ENCODE measurements at regions not wholly inside any gene's neighbourhood (a gene's known extent, or its start where the extent isn't known, plus 50 kb on each side); places are given as distances from the start of the nearest gene placed in this dataset.

DNA sequence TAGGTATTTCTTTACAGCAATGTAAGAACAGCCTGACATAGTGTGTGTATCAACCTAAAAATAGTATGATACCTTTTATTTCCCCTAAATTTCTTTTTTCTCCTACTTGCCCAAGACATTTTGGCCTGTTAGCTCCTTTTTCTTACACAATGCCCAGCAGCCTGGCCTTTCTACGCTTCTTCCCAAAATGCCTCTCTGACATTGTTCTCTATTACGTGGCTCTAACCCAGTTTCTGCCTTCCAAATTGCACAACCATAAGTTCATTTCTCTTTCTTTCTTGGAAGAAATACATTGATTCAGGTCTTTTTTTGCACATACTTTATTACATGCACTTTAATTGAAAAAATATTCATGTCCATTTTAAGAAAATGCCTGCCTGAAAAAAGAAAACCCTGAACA is 408.2 kb downstream of the PRR16 start:
- Mint-ChIP-seq H3K27me3 (no peaks in the 10 kb centered on the region), H3K9me3 (ENCODE audit: insufficient read depth) (no peaks in the 10 kb centered on the region), H3K4me1 (no peaks in the 10 kb centered on the region), H3K27ac (no peak overlapping the region), H3K4me3 (no peak overlapping the region)
- no peak overlapping the region for H3K27ac ChIP-seq (ENCODE audit: low read length in 2 of 2)
- no peaks in the 10 kb centered on the region for H3K79me2 ChIP-seq (ENCODE audit: control insufficient read depth, insufficient read depth, low read length)
- ChIA-PET POLR2A (no interaction called here), CTCF (no interaction called here)
- H3K4me2 ChIP-seq (replicated peaks; ENCODE audit: low read depth, low read length, poor library complexity, severe bottlenecking): no peak overlapping the region
- H3K9me3 ChIP-seq (ENCODE audit: control extremely low read depth in 1 of 3, control insufficient read depth in 2 of 3, insufficient read depth in 1 of 3, low read length in 2 of 3): no peaks in the 10 kb centered on the region
- intact Hi-C loops (cut with micrococcal nuclease): no loop called here
- DNase-seq (no peak), ATAC-seq (ENCODE audit: low read depth) (no peak)
- TF ChIP-seq EZH2 (IDR thresholded peaks at IDR 0.05; ENCODE audit: borderline replicate concordance, insufficient read depth, low read depth, low read length, poor library complexity, severe bottlenecking): no peak
- TF ChIP-seq, protein P1, sequence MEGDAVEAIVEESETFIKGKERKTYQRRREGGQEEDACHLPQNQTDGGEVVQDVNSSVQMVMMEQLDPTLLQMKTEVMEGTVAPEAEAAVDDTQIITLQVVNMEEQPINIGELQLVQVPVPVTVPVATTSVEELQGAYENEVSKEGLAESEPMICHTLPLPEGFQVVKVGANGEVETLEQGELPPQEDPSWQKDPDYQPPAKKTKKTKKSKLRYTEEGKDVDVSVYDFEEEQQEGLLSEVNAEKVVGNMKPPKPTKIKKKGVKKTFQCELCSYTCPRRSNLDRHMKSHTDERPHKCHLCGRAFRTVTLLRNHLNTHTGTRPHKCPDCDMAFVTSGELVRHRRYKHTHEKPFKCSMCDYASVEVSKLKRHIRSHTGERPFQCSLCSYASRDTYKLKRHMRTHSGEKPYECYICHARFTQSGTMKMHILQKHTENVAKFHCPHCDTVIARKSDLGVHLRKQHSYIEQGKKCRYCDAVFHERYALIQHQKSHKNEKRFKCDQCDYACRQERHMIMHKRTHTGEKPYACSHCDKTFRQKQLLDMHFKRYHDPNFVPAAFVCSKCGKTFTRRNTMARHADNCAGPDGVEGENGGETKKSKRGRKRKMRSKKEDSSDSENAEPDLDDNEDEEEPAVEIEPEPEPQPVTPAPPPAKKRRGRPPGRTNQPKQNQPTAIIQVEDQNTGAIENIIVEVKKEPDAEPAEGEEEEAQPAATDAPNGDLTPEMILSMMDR (IDR thresholded peaks at IDR 0.05): no peak
- H3K9ac ChIP-seq (ENCODE audit: low read length): no peak overlapping the region
- 100% methylated on average over 1 of the region's 2 CpGs for WGBS (ENCODE audit: insufficient coverage)
- H3K4me3 ChIP-seq (ENCODE audit: control extremely low read depth in 1 of 5, extremely low read depth in 1 of 5, insufficient read depth in 1 of 5, low read depth in 2 of 5, low read length in 4 of 5): no peak overlapping the region
- H3K4me1 ChIP-seq (ENCODE audit: control insufficient read depth in 2 of 2, insufficient read depth in 2 of 2, low read length in 2 of 2): no peaks in the 10 kb centered on the region
- no peaks in the 10 kb centered on the region for H4K20me1 ChIP-seq (ENCODE audit: control insufficient read depth, insufficient read depth, low read length, poor library complexity, severe bottlenecking)
- no peaks in the 10 kb centered on the region for H3K36me3 ChIP-seq (replicated peaks in 1 of 2; ENCODE audit: control extremely low read depth in 1 of 2, control insufficient read depth in 1 of 2, extremely low read depth in 1 of 2, insufficient read depth in 2 of 2, low read length in 1 of 2)
- H3K27me3 ChIP-seq (replicated peaks in 1 of 4; ENCODE audit: control extremely low read depth in 1 of 4, control insufficient read depth in 3 of 4, insufficient read depth in 4 of 4, low read length in 3 of 4): no peaks in the 10 kb centered on the region
- H2AFZ ChIP-seq (ENCODE audit: insufficient read depth, low read depth, low read length, poor library complexity, severe bottlenecking): no peak overlapping the region

DNA sequence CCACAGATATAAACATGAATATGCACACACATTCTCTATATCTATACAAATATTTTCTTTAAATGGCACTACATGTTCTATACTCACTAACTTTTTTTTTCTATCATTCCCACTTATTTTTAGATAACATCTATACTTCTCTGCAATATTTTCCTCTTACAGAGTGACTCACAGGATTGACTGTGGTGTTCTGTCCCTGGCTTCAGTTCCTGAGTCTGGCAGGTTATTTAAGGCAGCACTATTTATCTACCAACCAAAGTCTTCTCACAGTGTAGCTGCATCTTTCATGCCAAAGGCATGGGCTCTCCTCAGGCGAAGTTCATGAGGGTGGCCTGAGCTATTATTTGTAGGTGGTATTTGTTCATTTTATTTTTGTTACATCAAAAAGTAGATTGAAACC is 409.0 kb downstream of the PRR16 start:
- Histone ChIP-seq H3K4me3 (ENCODE audit: control extremely low read depth in 1 of 5, extremely low read depth in 1 of 5, insufficient read depth in 1 of 5, low read depth in 2 of 5, low read length in 4 of 5) (no peak overlapping the region), H3K9ac (ENCODE audit: low read length) (no peak overlapping the region), H3K27ac (ENCODE audit: low read length in 2 of 2) (no peak overlapping the region), H2AFZ (ENCODE audit: insufficient read depth, low read depth, low read length, poor library complexity, severe bottlenecking) (no peak overlapping the region), H3K4me1 (ENCODE audit: control insufficient read depth in 2 of 2, insufficient read depth in 2 of 2, low read length in 2 of 2) (no peaks in the 10 kb centered on the region), H3K79me2 (ENCODE audit: control insufficient read depth, insufficient read depth, low read length) (no peaks in the 10 kb centered on the region), H3K36me3 (replicated peaks in 1 of 2; ENCODE audit: control extremely low read depth in 1 of 2, control insufficient read depth in 1 of 2, extremely low read depth in 1 of 2, insufficient read depth in 2 of 2, low read length in 1 of 2) (no peaks in the 10 kb centered on the region), H3K9me3 (ENCODE audit: control extremely low read depth in 1 of 3, control insufficient read depth in 2 of 3, insufficient read depth in 1 of 3, low read length in 2 of 3) (no peaks in the 10 kb centered on the region), H4K20me1 (ENCODE audit: control insufficient read depth, insufficient read depth, low read length, poor library complexity, severe bottlenecking) (no peaks in the 10 kb centered on the region), H3K27me3 (replicated peaks in 1 of 4; ENCODE audit: control extremely low read depth in 1 of 4, control insufficient read depth in 3 of 4, insufficient read depth in 4 of 4, low read length in 3 of 4) (no peaks in the 10 kb centered on the region), H3K4me2 (replicated peaks; ENCODE audit: low read depth, low read length, poor library complexity, severe bottlenecking) (no peak overlapping the region)
- intact Hi-C loops (cut with micrococcal nuclease): no loop called here
- H3K4me3 Mint-ChIP-seq: no peak overlapping the region
- ChIA-PET POLR2A (no interaction called here), CTCF (no interaction called here)
- no peak for ATAC-seq (ENCODE audit: low read depth)
- no peak overlapping the region for H3K27ac Mint-ChIP-seq
- no CpG with 5 or more reads among the region's 1 CpG for WGBS (ENCODE audit: insufficient coverage)
- H3K27me3 Mint-ChIP-seq: no peaks in the 10 kb centered on the region
- TF ChIP-seq, protein P1 (IDR thresholded peaks at IDR 0.05): no peak
- TF ChIP-seq EZH2 (IDR thresholded peaks at IDR 0.05; ENCODE audit: borderline replicate concordance, insufficient read depth, low read depth, low read length, poor library complexity, severe bottlenecking): no peak
- H3K9me3 Mint-ChIP-seq (ENCODE audit: insufficient read depth): no peaks in the 10 kb centered on the region
- DNase-seq: no peak
- H3K4me1 Mint-ChIP-seq: no peaks in the 10 kb centered on the region

All from B cell (primary cell).